Gastroesophageal sphincter (tissue), 3 donors: ENCODE measurements at regions not wholly inside any gene's neighbourhood (a gene's known extent, or its start where the extent isn't known, plus 50 kb on each side); places are given as distances from the start of the nearest gene placed in this dataset.

Source experiments
- POLR2A ChIP-seq, 2 donors: fragments of 450-650 bp; IDR thresholded peaks; one replicate each; pipeline ENCODE4 v1.6.1; 2017; ENCODE audit warnings: antibody characterized with exemption in 2 of 2, mild to moderate bottlenecking in 2 of 2, moderate library complexity in 1 of 2
- TF ChIP-seq, protein P1 (sequence below), 4 experiments: fragments of 200-600 bp in 2 of 4; fragments of 450-650 bp in 2 of 4; sonication (generic) in 1 of 4; IDR thresholded peaks; one replicate each; pipeline ENCODE4 v1.5.1; 2017 to 2019; ENCODE audit warnings: antibody characterized with exemption in 4 of 4, mild to moderate bottlenecking in 2 of 4, moderate library complexity in 2 of 4

DNA sequence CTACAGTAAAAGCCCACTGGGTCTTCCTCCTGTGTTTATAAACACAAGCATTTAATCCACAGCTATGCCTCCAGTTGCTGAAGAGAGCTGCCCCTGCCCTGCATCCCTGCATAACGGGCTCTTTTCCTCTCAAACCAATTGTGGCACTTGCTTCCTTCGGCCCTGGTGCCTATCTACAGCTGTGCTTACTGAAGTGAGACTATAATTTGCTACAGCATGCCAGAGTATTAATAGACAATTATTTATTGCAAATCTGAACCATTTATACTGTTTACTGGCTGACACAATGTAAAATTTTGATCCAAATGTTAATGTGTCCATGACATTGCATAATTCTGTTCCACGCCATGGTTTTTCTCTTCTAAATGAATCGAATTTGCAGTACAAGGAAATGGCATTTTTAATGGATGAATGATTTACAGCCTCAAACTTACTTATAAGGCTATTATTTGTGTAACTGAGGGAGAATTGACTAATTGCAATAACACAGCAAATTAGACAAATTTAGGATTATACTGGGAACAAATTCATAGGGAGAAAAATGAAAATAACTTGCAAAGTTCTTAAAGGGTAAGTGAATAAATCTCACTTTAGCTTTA is 457.0 kb upstream of the HNRNPA3 start:
- TF ChIP-seq, protein P1, sequence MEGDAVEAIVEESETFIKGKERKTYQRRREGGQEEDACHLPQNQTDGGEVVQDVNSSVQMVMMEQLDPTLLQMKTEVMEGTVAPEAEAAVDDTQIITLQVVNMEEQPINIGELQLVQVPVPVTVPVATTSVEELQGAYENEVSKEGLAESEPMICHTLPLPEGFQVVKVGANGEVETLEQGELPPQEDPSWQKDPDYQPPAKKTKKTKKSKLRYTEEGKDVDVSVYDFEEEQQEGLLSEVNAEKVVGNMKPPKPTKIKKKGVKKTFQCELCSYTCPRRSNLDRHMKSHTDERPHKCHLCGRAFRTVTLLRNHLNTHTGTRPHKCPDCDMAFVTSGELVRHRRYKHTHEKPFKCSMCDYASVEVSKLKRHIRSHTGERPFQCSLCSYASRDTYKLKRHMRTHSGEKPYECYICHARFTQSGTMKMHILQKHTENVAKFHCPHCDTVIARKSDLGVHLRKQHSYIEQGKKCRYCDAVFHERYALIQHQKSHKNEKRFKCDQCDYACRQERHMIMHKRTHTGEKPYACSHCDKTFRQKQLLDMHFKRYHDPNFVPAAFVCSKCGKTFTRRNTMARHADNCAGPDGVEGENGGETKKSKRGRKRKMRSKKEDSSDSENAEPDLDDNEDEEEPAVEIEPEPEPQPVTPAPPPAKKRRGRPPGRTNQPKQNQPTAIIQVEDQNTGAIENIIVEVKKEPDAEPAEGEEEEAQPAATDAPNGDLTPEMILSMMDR (IDR thresholded peaks at IDR 0.05): no peak
- TF ChIP-seq POLR2A (IDR thresholded peaks at IDR 0.05): no peak
